ENCODE measurements at regions not wholly inside any gene's neighbourhood (a gene's known extent, or its start where the extent isn't known, plus 50 kb on each side); places are given as distances from the start of the nearest gene placed in this dataset.

DNA sequence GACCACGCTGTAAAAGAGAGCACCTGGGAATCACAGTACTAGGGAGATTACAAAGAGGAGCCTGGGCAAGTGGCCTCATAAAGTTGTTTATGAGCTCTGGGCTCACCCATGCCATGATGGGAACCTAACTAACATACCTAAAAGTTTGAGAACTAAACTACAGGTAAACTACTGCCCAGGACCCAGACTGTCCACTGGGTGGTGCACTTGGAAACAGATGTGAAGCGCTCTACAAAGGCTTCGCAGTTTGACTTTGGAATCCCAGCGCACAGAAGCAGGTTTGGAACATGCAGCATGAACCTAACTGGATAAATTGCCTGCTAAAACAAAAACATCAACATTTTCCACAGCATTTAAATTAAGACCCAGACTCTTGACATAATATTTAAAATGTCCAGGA is 418.6 kb downstream of the FAM181B start:
- TF ChIP-seq, protein P1, sequence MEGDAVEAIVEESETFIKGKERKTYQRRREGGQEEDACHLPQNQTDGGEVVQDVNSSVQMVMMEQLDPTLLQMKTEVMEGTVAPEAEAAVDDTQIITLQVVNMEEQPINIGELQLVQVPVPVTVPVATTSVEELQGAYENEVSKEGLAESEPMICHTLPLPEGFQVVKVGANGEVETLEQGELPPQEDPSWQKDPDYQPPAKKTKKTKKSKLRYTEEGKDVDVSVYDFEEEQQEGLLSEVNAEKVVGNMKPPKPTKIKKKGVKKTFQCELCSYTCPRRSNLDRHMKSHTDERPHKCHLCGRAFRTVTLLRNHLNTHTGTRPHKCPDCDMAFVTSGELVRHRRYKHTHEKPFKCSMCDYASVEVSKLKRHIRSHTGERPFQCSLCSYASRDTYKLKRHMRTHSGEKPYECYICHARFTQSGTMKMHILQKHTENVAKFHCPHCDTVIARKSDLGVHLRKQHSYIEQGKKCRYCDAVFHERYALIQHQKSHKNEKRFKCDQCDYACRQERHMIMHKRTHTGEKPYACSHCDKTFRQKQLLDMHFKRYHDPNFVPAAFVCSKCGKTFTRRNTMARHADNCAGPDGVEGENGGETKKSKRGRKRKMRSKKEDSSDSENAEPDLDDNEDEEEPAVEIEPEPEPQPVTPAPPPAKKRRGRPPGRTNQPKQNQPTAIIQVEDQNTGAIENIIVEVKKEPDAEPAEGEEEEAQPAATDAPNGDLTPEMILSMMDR (IDR thresholded peaks at IDR 0.05), result peak in 2 of 3 experiments; percentile 31 to 42
- no peak for TF ChIP-seq POLR2A (IDR thresholded peaks at IDR 0.05)
